Epithelial cell of proximal tubule (primary cell): ENCODE measurements at regions not wholly inside any gene's neighbourhood (a gene's known extent, or its start where the extent isn't known, plus 50 kb on each side); places are given as distances from the start of the nearest gene placed in this dataset.

ENCODE experiments used
- DNase-seq: peaks from one replicate; pipeline ENCODE4 v3.0.0-alpha.2; 2011; ENCODE audit warnings: low read depth
- H3K4me3 ChIP-seq: 2 replicates; pipeline ENCODE4 v1.5.1; 2011; ENCODE audit warnings: low read depth, mild to moderate bottlenecking, low read length
- CTCF ChIP-seq: conservative IDR thresholded peaks from 2 replicates; pipeline ENCODE4 v1.5.1; 2012; ENCODE audit warnings: low read depth, mild to moderate bottlenecking, low read length

GRCh38 chr11:112655371-112655770 lies 305.8 kb upstream of the NCAM1 start:
- DNase-seq, result no peak
- TF ChIP-seq CTCF, result no peak
- H3K4me3 ChIP-seq, result no peak overlapping the region

GRCh38 chr11:112656772-112657428 lies 304.3 kb upstream of the NCAM1 start:
- no peak for DNase-seq
- no peak for TF ChIP-seq CTCF
- H3K4me3 ChIP-seq, result no peak overlapping the region

- DNase-seq, result no peak
Observed at GRCh38 chr11:112658431-112658878, 302.8 kb upstream of the NCAM1 start.

GRCh38 chr11:112661146-112661545 lies 300.1 kb upstream of the NCAM1 start:
- no peak overlapping the region for H3K4me3 ChIP-seq
- no peak for TF ChIP-seq CTCF
- no peak for DNase-seq

More at GRCh38 chr11:112658431-112658878, 302.8 kb upstream of the NCAM1 start:
- H3K4me3 ChIP-seq, result no peak overlapping the region
- TF ChIP-seq CTCF, result no peak

GRCh38 chr11:112661571-112661970 lies 299.6 kb upstream of the NCAM1 start:
- no peak for TF ChIP-seq CTCF
- DNase-seq, result no peak
- H3K4me3 ChIP-seq, result no peak overlapping the region

- no peak for DNase-seq
- no peak for TF ChIP-seq CTCF
- H3K4me3 ChIP-seq, result no peak overlapping the region
Observed at GRCh38 chr11:112662554-112662953, 298.7 kb upstream of the NCAM1 start.

- DNase-seq, result no peak
- no peak overlapping the region for H3K4me3 ChIP-seq
- no peak for TF ChIP-seq CTCF
Observed at GRCh38 chr11:112663947-112664634, 297.1 kb upstream of the NCAM1 start.
